GM13977 (cell line): ENCODE measurements at regions not wholly inside any gene's neighbourhood (a gene's known extent, or its start where the extent isn't known, plus 50 kb on each side); places are given as distances from the start of the nearest gene placed in this dataset.

Source experiments
- DNase-seq: peaks from one replicate; pipeline ENCODE4 v3.0.0; 2012; ENCODE audit warnings: low spot score
- CTCF ChIP-seq: IDR thresholded peaks from 2 replicates; pipeline ENCODE4 v1.5.1; 2012; ENCODE audit warnings: mild to moderate bottlenecking, control low read depth; ENCODE audit not compliant: insufficient read depth; ENCODE audit errors: extremely low read depth, missing control alignments
- in situ Hi-C: fragments of 300-500 bp; cut with MboI; formaldehyde crosslinking; loops from one replicate; pipeline ENCODE4 v1.12.0; 2022; ENCODE audit warnings: low sequenced_read_pairs, low pct_unique_long_range_greater_than_20kb, mixed read lengths, inconsistent platforms; ENCODE audit not compliant: unreplicated experiment

- in situ Hi-C loops, result no loop called here
- no peak for TF ChIP-seq CTCF
- DNase-seq, result no peak
Observed at GRCh38 chr20:52290569-52290968, 99.0 kb upstream of the ZFP64 start.

GRCh38 chr20:52289956-52290565 is 98.5 kb upstream of the ZFP64 start:
- in situ Hi-C loops, result no loop called here
- DNase-seq, result no peak
- no peak for TF ChIP-seq CTCF

- no peak for TF ChIP-seq CTCF
- in situ Hi-C loops, result no loop called here
- DNase-seq, result no peak
Observed at GRCh38 chr20:52280407-52280806, 88.8 kb upstream of the ZFP64 start.

GRCh38 chr20:52279706-52280105 is 88.1 kb upstream of the ZFP64 start:
- no peak for DNase-seq
- in situ Hi-C loops, result no loop called here
- TF ChIP-seq CTCF, result no peak

- in situ Hi-C loops, result no loop called here
- DNase-seq, result no peak
- TF ChIP-seq CTCF, result no peak
Observed at GRCh38 chr20:52275181-52275691, 83.7 kb upstream of the ZFP64 start.

GRCh38 chr20:52270696-52271095 is 79.1 kb upstream of the ZFP64 start:
- in situ Hi-C loops, result no loop called here
- TF ChIP-seq CTCF, result no peak
- DNase-seq, result no peak
